OCI-LY1 (cell line): ENCODE measurements at regions not wholly inside any gene's neighbourhood (a gene's known extent, or its start where the extent isn't known, plus 50 kb on each side); places are given as distances from the start of the nearest gene placed in this dataset.

Source experiments
- CTCF ChIP-seq: fragments of 200-600 bp; sonication (generic), shearing (Covaris generic); IDR thresholded peaks from 2 replicates; pipeline ENCODE4 v1.5.1; 2017; ENCODE audit warnings: mild to moderate bottlenecking, antibody characterized with exemption, low read length, moderate library complexity, mixed read lengths
- EZH2 ChIP-seq: fragments of 200-600 bp; sonication (generic), shearing (Covaris generic); IDR thresholded peaks from 2 replicates; pipeline ENCODE4 v1.8.0; 2017; ENCODE audit warnings: borderline replicate concordance, mixed run types, mild to moderate bottlenecking, antibody characterized with exemption, low read length, moderate library complexity, mixed read lengths

- TF ChIP-seq EZH2, result no peak
- no peak for TF ChIP-seq CTCF
Measured at GRCh38 chr18:46398005-46398404, 259.0 kb downstream of the LOXHD1 start.
